ENCODE measurements at regions not wholly inside any gene's neighbourhood (a gene's known extent, or its start where the extent isn't known, plus 50 kb on each side); places are given as distances from the start of the nearest gene placed in this dataset.
"Not testable (repeated sequence)": the region's sequence is repeated elsewhere in the genome, so short reads cannot be mapped to it uniquely, and the experiment has no call there.

GRCh38 chr6:21334651-21335050 is 258.9 kb upstream of the SOX4 start:
- no peak for DNase-seq (ENCODE audit: low read depth)

GRCh38 chr6:21335591-21335990 is 258.0 kb upstream of the SOX4 start:
- no peak for DNase-seq (ENCODE audit: low read depth)

- no peak for DNase-seq (ENCODE audit: low read depth)
Measured at GRCh38 chr6:21337263-21337662, 256.3 kb upstream of the SOX4 start.

GRCh38 chr6:21340573-21340972 is 253.0 kb upstream of the SOX4 start:
- DNase-seq (ENCODE audit: low read depth), result no peak

GRCh38 chr6:21341910-21342309 is 251.6 kb upstream of the SOX4 start:
- DNase-seq (ENCODE audit: low read depth), result no peak

GRCh38 chr6:21342501-21342900 is 251.1 kb upstream of the SOX4 start:
- peak; percentile 22 for DNase-seq (ENCODE audit: low read depth)

- not testable (repeated sequence) for DNase-seq (ENCODE audit: low read depth)
Measured at GRCh38 chr6:21345704-21346103, 247.8 kb upstream of the SOX4 start.

- DNase-seq (ENCODE audit: low read depth), result no peak
Measured at GRCh38 chr6:21348146-21348503, 245.4 kb upstream of the SOX4 start.

- DNase-seq (ENCODE audit: low read depth), result no peak
Measured at GRCh38 chr6:21348504-21349195, 244.9 kb upstream of the SOX4 start.

- DNase-seq (ENCODE audit: low read depth), result no peak
Measured at GRCh38 chr6:21349834-21350233, 243.7 kb upstream of the SOX4 start.

GRCh38 chr6:21350926-21351325 is 242.6 kb upstream of the SOX4 start:
- no peak for DNase-seq (ENCODE audit: low read depth)

GRCh38 chr6:21352131-21352530 is 241.4 kb upstream of the SOX4 start:
- DNase-seq (ENCODE audit: low read depth), result no peak

- no peak for DNase-seq (ENCODE audit: low read depth)
Measured at GRCh38 chr6:21354805-21355238, 238.7 kb upstream of the SOX4 start.

- DNase-seq (ENCODE audit: low read depth), result no peak
Measured at GRCh38 chr6:21355638-21356037, 237.9 kb upstream of the SOX4 start.

GRCh38 chr6:21357262-21357661 is 236.3 kb upstream of the SOX4 start:
- DNase-seq (ENCODE audit: low read depth), result no peak

GRCh38 chr6:21359926-21360325 is 233.6 kb upstream of the SOX4 start:
- no peak for DNase-seq (ENCODE audit: low read depth)

GRCh38 chr6:21360336-21360735 is 233.2 kb upstream of the SOX4 start:
- no peak for DNase-seq (ENCODE audit: low read depth)

GRCh38 chr6:21367148-21367547 is 226.4 kb upstream of the SOX4 start:
- no peak for DNase-seq (ENCODE audit: low read depth)

GRCh38 chr6:21367649-21368154 is 225.8 kb upstream of the SOX4 start:
- DNase-seq (ENCODE audit: low read depth), result no peak

GRCh38 chr6:21371061-21371460 is 222.5 kb upstream of the SOX4 start:
- no peak for DNase-seq (ENCODE audit: low read depth)

GRCh38 chr6:21371676-21372171 is 221.8 kb upstream of the SOX4 start:
- DNase-seq (ENCODE audit: low read depth), result peak; percentile 28

GRCh38 chr6:21375151-21376116 is 218.1 kb upstream of the SOX4 start:
- no peak for DNase-seq (ENCODE audit: low read depth)

- DNase-seq (ENCODE audit: low read depth), result no peak
Measured at GRCh38 chr6:21377356-21377755, 216.2 kb upstream of the SOX4 start.
